ENCODE measurements at regions not wholly inside any gene's neighbourhood (a gene's known extent, or its start where the extent isn't known, plus 50 kb on each side); places are given as distances from the start of the nearest gene placed in this dataset.

DNA sequence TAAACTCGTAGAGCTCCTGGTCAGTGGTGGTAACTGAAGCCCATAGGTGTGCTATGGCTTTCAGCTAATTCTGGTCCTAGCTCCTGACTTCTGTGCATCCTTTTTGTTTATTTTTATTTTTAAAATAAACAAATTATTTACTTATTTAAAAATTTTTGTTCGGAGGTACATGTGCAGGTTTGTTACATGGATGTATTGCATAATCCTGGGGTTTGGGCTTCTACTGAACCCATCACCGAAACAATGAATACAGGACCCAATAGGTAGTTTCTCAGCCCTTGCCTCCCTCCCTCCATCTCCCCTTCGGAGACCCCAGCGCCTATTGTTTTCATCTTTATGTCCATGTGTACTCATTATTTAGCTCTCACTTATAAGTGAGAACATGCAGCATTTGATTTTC, 143.8 kb downstream of the URB2 start:
- TF ChIP-seq, protein P1, sequence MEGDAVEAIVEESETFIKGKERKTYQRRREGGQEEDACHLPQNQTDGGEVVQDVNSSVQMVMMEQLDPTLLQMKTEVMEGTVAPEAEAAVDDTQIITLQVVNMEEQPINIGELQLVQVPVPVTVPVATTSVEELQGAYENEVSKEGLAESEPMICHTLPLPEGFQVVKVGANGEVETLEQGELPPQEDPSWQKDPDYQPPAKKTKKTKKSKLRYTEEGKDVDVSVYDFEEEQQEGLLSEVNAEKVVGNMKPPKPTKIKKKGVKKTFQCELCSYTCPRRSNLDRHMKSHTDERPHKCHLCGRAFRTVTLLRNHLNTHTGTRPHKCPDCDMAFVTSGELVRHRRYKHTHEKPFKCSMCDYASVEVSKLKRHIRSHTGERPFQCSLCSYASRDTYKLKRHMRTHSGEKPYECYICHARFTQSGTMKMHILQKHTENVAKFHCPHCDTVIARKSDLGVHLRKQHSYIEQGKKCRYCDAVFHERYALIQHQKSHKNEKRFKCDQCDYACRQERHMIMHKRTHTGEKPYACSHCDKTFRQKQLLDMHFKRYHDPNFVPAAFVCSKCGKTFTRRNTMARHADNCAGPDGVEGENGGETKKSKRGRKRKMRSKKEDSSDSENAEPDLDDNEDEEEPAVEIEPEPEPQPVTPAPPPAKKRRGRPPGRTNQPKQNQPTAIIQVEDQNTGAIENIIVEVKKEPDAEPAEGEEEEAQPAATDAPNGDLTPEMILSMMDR (IDR thresholded peaks at IDR 0.05 in 4 of 5, conservative IDR thresholded peaks at IDR 0.05 in 1 of 5) = no peak
- no peak for TF ChIP-seq POLR2A (IDR thresholded peaks at IDR 0.05)
